K562 (cell line): ENCODE measurements at regions not wholly inside any gene's neighbourhood (a gene's known extent, or its start where the extent isn't known, plus 50 kb on each side); places are given as distances from the start of the nearest gene placed in this dataset.

Experiments
- CBX5 ChIP-seq: IDR thresholded peaks from 2 replicates; pipeline ENCODE4 v1.6.1; 2014; ENCODE audit warnings: low read depth, borderline replicate concordance
- CSDE1 ChIP-seq, 2 experiments: fragments of 450-650 bp; IDR thresholded peaks; 2 replicates each; pipeline ENCODE4 v1.6.1; 2016; ENCODE audit warnings: mild to moderate bottlenecking in 1 of 2
- HEY1 ChIP-seq: fragments of 250-450 bp; sonication (Bioruptor Pico); IDR thresholded peaks from 2 replicates; pipeline ENCODE4 v1.5.0; 2020; ENCODE audit warnings: mild to moderate bottlenecking, moderate library complexity, borderline replicate concordance
- JUND ChIP-seq, 2 experiments: IDR thresholded peaks; 2 replicates in 1 of 2; 3 replicates in 1 of 2; pipeline ENCODE4 v1.6.1; 2011; ENCODE audit warnings: borderline replicate concordance in 2 of 2, low read depth in 2 of 2, low read length in 2 of 2, improper control_type of control experiment in 1 of 2, missing biosample characterization in 1 of 2, missing genetic modification characterization in 1 of 2, missing genetic modification reagents in 1 of 2
- POLR2AphosphoS5 ChIP-seq: IDR thresholded peaks from 2 replicates; pipeline ENCODE4 v1.6.1; 2011; ENCODE audit warnings: mild to moderate bottlenecking, low read depth, low read length, moderate library complexity; ENCODE audit not compliant: control insufficient read depth, insufficient read depth
- RBM39 ChIP-seq: fragments of 200-400 bp; formaldehyde crosslinking; optimal IDR thresholded peaks from 2 replicates; pipeline ENCODE3; 2018; ENCODE audit warnings: low read depth, low read length
- RHOXF2B ChIP-seq: fragments of 250-450 bp; sonication (Bioruptor Pico); conservative IDR thresholded peaks from 2 replicates; pipeline ENCODE4 v1.5.1; 2021
- SMARCA4 ChIP-seq: fragments of 450-650 bp; IDR thresholded peaks from 2 replicates; pipeline ENCODE4 v1.6.1; 2016
- SREBF2 ChIP-seq: sonication (generic); formaldehyde crosslinking; IDR thresholded peaks from 2 replicates; pipeline ENCODE4 v1.4.0; 2020; ENCODE audit warnings: mild to moderate bottlenecking, missing genetic modification reagents
- TARDBP ChIP-seq: fragments of 450-650 bp; IDR thresholded peaks from 2 replicates; pipeline ENCODE4 v1.6.1; 2016
- YBX1 ChIP-seq: fragments of 450-650 bp; IDR thresholded peaks from 2 replicates; pipeline ENCODE4 v1.7.1; 2016; ENCODE audit warnings: mild to moderate bottlenecking
- YY1 ChIP-seq, 3 experiments: IDR thresholded peaks; 2 replicates each; pipeline ENCODE4 v1.6.1; 2011; ENCODE audit warnings: low read length in 2 of 3, mild to moderate bottlenecking in 2 of 3, moderate library complexity in 2 of 3, borderline replicate concordance in 1 of 3, control low read depth in 1 of 3, low read depth in 1 of 3; ENCODE audit not compliant: insufficient read depth in 3 of 3, insufficient replicate concordance in 2 of 3, control insufficient read depth in 1 of 3, insufficient read length in 1 of 3; ENCODE audit errors: extremely low read depth in 1 of 3
- TF ChIP-seq, protein P1 (sequence below): sonication (generic); formaldehyde crosslinking; IDR thresholded peaks from 2 replicates; pipeline ENCODE4 v1.8.1; 2023; ENCODE audit warnings: mild to moderate bottlenecking, missing genetic modification reagents
- TF ChIP-seq, protein P2 (sequence below): sonication (generic); formaldehyde crosslinking; IDR thresholded peaks from 2 replicates; pipeline ENCODE4 v1.4.0; 2020; ENCODE audit warnings: mild to moderate bottlenecking, missing genetic modification reagents
- TF ChIP-seq, protein P3 (sequence below): sonication (generic); formaldehyde crosslinking; IDR thresholded peaks from 2 replicates; pipeline ENCODE4 v1.8.0; 2022; ENCODE audit warnings: missing genetic modification reagents, mild to moderate bottlenecking, borderline replicate concordance
- TF ChIP-seq, protein P4 (sequence below): fragments of 250-450 bp; sonication (Bioruptor Pico); IDR thresholded peaks from 2 replicates; pipeline ENCODE4 v1.4.0; 2020; ENCODE audit warnings: mild to moderate bottlenecking, moderate library complexity
- TF ChIP-seq, protein P5 (sequence below): fragments of 450-650 bp; IDR thresholded peaks from 2 replicates; pipeline ENCODE4 v1.6.1; 2016; ENCODE audit warnings: borderline replicate concordance

DNA sequence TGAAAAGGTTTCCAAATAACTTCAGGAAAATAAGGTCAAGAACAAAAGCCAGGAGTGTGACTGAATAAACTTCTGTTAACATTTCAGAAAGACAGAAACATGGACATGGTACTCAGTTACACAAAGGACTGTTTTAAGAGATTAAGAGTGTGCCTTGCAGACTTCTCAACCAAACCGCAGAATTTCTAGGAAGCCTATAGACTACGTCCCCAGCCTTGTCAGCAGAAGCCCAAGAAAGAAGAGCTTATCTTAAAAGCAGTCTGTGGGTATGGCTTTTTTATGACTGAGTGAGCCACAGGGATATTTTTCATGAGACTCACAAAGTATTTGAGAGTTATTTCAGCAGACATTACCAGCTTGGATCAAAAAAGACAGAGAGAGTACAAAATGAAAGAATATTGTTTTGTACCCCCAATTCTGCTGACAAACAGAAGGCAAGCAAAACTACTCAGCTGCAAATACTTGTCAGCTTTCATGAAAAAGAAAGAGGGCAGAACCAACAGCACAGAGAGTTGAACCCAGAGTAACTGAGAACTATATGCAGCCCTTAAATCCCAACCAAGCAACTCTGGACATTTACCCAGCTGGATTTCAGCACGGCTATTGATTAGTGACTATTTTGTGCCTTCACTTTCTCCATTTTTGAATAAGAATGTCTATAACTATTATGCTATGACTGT, 711.0 kb upstream of the CTNND2 start (continued):
- TF ChIP-seq, protein P1, sequence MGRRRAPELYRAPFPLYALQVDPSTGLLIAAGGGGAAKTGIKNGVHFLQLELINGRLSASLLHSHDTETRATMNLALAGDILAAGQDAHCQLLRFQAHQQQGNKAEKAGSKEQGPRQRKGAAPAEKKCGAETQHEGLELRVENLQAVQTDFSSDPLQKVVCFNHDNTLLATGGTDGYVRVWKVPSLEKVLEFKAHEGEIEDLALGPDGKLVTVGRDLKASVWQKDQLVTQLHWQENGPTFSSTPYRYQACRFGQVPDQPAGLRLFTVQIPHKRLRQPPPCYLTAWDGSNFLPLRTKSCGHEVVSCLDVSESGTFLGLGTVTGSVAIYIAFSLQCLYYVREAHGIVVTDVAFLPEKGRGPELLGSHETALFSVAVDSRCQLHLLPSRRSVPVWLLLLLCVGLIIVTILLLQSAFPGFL (CRISPR knock-in tag): no peak
- TF ChIP-seq CSDE1 (IDR thresholded peaks at IDR 0.05) (no peak), SMARCA4 (peak; percentile 95), POLR2AphosphoS5 (peak; percentile 45; the same call in 1 of the 2 replicates), CBX5 (no peak), HEY1 (CRISPR knock-in tag) (0 out of 2 replicates have a peak, but pooled peaks have one; percentile 39), RBM39 (no peak), YBX1 (no peak), JUND (IDR thresholded peaks at IDR 0.05; ENCODE audit: borderline replicate concordance, low read depth, low read length) (peak; percentile 74; the same call in 1 of the 2 replicates), JUND (tag; IDR thresholded peaks at IDR 0.05; ENCODE audit: borderline replicate concordance, low read depth, low read length) (peak; percentile 67; the same call in 2 of the 3 replicates), TARDBP (no peak), SREBF2 (no peak), YY1 (IDR thresholded peaks at IDR 0.05; ENCODE audit: borderline replicate concordance in 1 of 3, control insufficient read depth in 1 of 3, extremely low read depth in 1 of 3, insufficient read depth in 3 of 3, insufficient read length in 1 of 3, insufficient replicate concordance in 2 of 3, low read depth in 1 of 3, low read length in 2 of 3) (no peak), RHOXF2B (CRISPR knock-in tag) (no peak)
- TF ChIP-seq, protein P2, sequence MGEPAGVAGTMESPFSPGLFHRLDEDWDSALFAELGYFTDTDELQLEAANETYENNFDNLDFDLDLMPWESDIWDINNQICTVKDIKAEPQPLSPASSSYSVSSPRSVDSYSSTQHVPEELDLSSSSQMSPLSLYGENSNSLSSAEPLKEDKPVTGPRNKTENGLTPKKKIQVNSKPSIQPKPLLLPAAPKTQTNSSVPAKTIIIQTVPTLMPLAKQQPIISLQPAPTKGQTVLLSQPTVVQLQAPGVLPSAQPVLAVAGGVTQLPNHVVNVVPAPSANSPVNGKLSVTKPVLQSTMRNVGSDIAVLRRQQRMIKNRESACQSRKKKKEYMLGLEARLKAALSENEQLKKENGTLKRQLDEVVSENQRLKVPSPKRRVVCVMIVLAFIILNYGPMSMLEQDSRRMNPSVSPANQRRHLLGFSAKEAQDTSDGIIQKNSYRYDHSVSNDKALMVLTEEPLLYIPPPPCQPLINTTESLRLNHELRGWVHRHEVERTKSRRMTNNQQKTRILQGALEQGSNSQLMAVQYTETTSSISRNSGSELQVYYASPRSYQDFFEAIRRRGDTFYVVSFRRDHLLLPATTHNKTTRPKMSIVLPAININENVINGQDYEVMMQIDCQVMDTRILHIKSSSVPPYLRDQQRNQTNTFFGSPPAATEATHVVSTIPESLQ (CRISPR knock-in tag): no peak
- TF ChIP-seq, protein P3, sequence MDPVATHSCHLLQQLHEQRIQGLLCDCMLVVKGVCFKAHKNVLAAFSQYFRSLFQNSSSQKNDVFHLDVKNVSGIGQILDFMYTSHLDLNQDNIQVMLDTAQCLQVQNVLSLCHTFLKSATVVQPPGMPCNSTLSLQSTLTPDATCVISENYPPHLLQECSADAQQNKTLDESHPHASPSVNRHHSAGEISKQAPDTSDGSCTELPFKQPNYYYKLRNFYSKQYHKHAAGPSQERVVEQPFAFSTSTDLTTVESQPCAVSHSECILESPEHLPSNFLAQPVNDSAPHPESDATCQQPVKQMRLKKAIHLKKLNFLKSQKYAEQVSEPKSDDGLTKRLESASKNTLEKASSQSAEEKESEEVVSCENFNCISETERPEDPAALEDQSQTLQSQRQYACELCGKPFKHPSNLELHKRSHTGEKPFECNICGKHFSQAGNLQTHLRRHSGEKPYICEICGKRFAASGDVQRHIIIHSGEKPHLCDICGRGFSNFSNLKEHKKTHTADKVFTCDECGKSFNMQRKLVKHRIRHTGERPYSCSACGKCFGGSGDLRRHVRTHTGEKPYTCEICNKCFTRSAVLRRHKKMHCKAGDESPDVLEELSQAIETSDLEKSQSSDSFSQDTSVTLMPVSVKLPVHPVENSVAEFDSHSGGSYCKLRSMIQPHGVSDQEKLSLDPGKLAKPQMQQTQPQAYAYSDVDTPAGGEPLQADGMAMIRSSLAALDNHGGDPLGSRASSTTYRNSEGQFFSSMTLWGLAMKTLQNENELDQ (CRISPR knock-in tag): no peak
- TF ChIP-seq, protein P4, sequence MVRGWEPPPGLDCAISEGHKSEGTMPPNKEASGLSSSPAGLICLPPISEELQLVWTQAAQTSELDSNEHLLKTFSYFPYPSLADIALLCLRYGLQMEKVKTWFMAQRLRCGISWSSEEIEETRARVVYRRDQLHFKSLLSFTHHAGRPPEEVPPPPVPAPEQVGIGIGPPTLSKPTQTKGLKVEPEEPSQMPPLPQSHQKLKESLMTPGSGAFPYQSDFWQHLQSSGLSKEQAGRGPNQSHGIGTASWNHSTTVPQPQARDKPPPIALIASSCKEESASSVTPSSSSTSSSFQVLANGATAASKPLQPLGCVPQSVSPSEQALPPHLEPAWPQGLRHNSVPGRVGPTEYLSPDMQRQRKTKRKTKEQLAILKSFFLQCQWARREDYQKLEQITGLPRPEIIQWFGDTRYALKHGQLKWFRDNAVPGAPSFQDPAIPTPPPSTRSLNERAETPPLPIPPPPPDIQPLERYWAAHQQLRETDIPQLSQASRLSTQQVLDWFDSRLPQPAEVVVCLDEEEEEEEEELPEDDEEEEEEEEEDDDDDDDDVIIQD: no peak
- TF ChIP-seq, protein P5, sequence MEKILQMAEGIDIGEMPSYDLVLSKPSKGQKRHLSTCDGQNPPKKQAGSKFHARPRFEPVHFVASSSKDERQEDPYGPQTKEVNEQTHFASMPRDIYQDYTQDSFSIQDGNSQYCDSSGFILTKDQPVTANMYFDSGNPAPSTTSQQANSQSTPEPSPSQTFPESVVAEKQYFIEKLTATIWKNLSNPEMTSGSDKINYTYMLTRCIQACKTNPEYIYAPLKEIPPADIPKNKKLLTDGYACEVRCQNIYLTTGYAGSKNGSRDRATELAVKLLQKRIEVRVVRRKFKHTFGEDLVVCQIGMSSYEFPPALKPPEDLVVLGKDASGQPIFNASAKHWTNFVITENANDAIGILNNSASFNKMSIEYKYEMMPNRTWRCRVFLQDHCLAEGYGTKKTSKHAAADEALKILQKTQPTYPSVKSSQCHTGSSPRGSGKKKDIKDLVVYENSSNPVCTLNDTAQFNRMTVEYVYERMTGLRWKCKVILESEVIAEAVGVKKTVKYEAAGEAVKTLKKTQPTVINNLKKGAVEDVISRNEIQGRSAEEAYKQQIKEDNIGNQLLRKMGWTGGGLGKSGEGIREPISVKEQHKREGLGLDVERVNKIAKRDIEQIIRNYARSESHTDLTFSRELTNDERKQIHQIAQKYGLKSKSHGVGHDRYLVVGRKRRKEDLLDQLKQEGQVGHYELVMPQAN: no peak
